ENCODE measurements at regions not wholly inside any gene's neighbourhood (a gene's known extent, or its start where the extent isn't known, plus 50 kb on each side); places are given as distances from the start of the nearest gene placed in this dataset.

DNA sequence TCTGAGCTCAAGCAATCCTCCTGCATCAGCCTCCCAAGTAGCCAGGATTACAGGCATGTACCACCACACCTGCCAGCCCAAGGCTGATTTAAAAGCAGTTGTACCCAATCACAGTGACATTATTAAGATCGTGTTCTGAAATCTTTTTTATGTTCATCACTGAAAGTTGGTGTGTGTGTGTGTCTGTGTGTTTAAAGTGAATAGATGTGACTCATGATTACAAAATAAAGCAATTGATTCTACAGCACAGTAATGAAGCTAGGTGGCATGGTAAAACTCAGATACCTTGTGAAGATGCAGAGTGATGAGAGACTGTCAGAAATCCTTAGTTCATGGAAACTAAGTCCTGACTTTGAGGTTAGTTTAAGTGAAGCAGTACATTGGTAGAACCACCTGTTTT, 74.2 kb upstream of the ATP2B1 start:
- H3K9me3 Mint-ChIP-seq, result peaks cover 31% of the 10 kb centered on the region
- DNase-seq, result no peak
- peaks cover 7% of the 10 kb centered on the region for H3K36me3 Mint-ChIP-seq (ENCODE audit: low read depth)
- no peak overlapping the region for H3K4me3 Mint-ChIP-seq
- TF ChIP-seq, protein P1, sequence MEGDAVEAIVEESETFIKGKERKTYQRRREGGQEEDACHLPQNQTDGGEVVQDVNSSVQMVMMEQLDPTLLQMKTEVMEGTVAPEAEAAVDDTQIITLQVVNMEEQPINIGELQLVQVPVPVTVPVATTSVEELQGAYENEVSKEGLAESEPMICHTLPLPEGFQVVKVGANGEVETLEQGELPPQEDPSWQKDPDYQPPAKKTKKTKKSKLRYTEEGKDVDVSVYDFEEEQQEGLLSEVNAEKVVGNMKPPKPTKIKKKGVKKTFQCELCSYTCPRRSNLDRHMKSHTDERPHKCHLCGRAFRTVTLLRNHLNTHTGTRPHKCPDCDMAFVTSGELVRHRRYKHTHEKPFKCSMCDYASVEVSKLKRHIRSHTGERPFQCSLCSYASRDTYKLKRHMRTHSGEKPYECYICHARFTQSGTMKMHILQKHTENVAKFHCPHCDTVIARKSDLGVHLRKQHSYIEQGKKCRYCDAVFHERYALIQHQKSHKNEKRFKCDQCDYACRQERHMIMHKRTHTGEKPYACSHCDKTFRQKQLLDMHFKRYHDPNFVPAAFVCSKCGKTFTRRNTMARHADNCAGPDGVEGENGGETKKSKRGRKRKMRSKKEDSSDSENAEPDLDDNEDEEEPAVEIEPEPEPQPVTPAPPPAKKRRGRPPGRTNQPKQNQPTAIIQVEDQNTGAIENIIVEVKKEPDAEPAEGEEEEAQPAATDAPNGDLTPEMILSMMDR (IDR thresholded peaks at IDR 0.05), result no peak
- H3K27me3 Mint-ChIP-seq (ENCODE audit: low read depth, poor library complexity), result peaks cover 1% of the 10 kb centered on the region
- no peak overlapping the region for H3K27ac Mint-ChIP-seq
- peaks cover 20% of the 10 kb centered on the region for H3K4me1 Mint-ChIP-seq

- Mint-ChIP-seq H3K4me3 (no peak overlapping the region), H3K4me1 (peaks cover 20% of the 10 kb centered on the region), H3K27me3 (ENCODE audit: low read depth, poor library complexity) (peaks cover 3% of the 10 kb centered on the region), H3K27ac (no peak overlapping the region), H3K36me3 (ENCODE audit: low read depth) (peaks cover 7% of the 10 kb centered on the region), H3K9me3 (peaks cover 27% of the 10 kb centered on the region)
- TF ChIP-seq, protein P1 (IDR thresholded peaks at IDR 0.05), result no peak
- DNase-seq, result no peak
These were observed 73.4 kb upstream of the ATP2B1 start for GRCh38 chr12:89781946-89782550.

- no peak for DNase-seq
- H3K9me3 Mint-ChIP-seq, result peaks cover 18% of the 10 kb centered on the region
- H3K27ac Mint-ChIP-seq, result no peak overlapping the region
- H3K36me3 Mint-ChIP-seq (ENCODE audit: low read depth), result peaks cover 7% of the 10 kb centered on the region
- TF ChIP-seq, protein P1 (IDR thresholded peaks at IDR 0.05), result no peak
- H3K4me1 Mint-ChIP-seq, result peaks cover 20% of the 10 kb centered on the region
- H3K4me3 Mint-ChIP-seq, result no peak overlapping the region
- H3K27me3 Mint-ChIP-seq (ENCODE audit: low read depth, poor library complexity), result peaks cover 3% of the 10 kb centered on the region
These were observed 72.5 kb upstream of the ATP2B1 start for GRCh38 chr12:89781156-89781555.

DNA sequence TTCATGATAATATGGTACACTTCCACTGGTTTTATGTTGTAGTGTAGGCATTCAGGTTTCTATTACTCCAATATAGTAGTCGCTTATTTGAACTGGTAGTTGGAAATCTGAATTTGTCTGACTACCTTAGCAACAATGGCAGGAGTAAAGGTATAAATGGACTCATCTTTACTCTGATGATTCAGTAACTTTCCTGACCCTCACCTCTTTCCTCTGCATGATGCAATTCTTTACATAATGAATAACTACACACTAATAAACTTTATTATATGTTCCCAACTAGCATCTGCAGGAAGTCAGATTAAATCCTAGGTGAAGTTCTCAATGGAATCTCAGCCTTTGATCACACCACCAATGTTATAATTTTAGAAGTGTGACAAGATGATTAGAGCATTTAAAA, 70.5 kb upstream of the ATP2B1 start:
- TF ChIP-seq, protein P1 (IDR thresholded peaks at IDR 0.05), result no peak
- peaks cover 20% of the 10 kb centered on the region for H3K4me1 Mint-ChIP-seq

DNA sequence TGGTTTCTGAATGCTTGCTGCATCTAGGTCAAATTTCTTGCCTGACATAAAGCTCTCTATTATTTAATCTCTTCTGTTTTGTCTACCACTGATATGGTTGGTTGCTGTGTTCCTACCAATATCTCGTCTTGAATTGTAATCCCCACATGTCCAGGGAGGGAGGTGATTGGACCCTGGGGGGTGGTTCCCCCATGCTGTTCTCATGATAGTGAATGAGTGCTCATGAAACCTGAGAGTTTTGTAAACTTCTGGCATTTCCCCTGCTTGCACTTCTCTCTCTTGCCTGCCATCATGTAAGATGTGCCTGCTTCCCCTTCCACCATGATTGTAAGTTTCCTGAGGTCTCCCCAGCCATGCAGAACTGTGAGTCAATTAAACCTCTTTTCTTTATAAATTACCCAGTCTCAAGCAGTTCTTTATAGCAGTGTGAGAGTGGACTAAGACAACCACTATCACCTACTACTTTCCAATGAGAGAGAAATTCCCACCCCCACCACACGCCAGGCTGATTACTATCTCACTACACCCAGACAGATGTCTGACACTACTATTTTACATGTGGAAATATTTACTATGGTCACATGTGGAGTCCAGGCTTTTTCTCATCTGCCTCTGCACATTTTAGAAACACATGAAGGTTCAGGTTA, 69.2 kb upstream of the ATP2B1 start:
- Mint-ChIP-seq H3K27ac (peak overlapping the region; percentile 9), H3K9me3 (peaks cover 9% of the 10 kb centered on the region), H3K4me1 (peaks cover 9% of the 10 kb centered on the region), H3K4me3 (no peak overlapping the region), H3K36me3 (ENCODE audit: low read depth) (no peaks in the 10 kb centered on the region), H3K27me3 (ENCODE audit: low read depth, poor library complexity) (peaks cover 3% of the 10 kb centered on the region)
- DNase-seq, result no peak
- TF ChIP-seq, protein P1 (IDR thresholded peaks at IDR 0.05), result no peak

More for the DNA sequence above, 70.5 kb upstream of the ATP2B1 start:
- Mint-ChIP-seq H3K36me3 (ENCODE audit: low read depth) (no peaks in the 10 kb centered on the region), H3K27me3 (ENCODE audit: low read depth, poor library complexity) (peaks cover 3% of the 10 kb centered on the region), H3K4me3 (no peak overlapping the region), H3K27ac (no peak overlapping the region), H3K9me3 (peaks cover 9% of the 10 kb centered on the region)
- no peak for DNase-seq

DNA sequence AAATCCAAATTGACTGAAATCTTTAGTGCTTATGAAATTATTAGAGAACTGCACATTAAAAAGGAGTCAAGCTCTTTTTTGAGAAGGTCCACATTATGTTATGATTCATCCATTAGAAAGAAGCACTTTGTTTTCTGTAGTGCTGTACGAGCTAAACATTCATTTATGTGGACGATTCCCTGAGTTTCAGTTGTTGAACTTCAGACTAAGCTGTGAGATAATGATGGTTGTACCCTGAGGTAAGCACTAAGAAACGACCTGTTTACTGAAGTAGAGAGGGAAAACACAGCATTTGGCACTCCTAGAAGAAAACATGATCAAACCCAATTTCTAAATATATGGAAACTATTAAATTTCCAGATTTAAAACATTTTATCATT, 67.3 kb upstream of the ATP2B1 start:
- DNase-seq, result no peak
- Mint-ChIP-seq H3K4me3 (no peak overlapping the region), H3K36me3 (ENCODE audit: low read depth) (no peaks in the 10 kb centered on the region), H3K27me3 (ENCODE audit: low read depth, poor library complexity) (peaks cover 3% of the 10 kb centered on the region), H3K9me3 (peaks cover 9% of the 10 kb centered on the region), H3K27ac (no peak overlapping the region), H3K4me1 (no peaks in the 10 kb centered on the region)
- TF ChIP-seq, protein P1 (IDR thresholded peaks at IDR 0.05), result no peak

All from nephron progenitor cell (in vitro differentiated cells).